OCI-LY1 (cell line): ENCODE measurements at regions not wholly inside any gene's neighbourhood (a gene's known extent, or its start where the extent isn't known, plus 50 kb on each side); places are given as distances from the start of the nearest gene placed in this dataset.

Experiments
- EZH2 ChIP-seq: fragments of 200-600 bp; sonication (generic), shearing (Covaris generic); IDR thresholded peaks from 2 replicates; pipeline ENCODE4 v1.8.0; 2017; ENCODE audit warnings: borderline replicate concordance, mixed run types, mild to moderate bottlenecking, antibody characterized with exemption, low read length, moderate library complexity, mixed read lengths
- TF ChIP-seq, protein P1 (sequence below): fragments of 200-600 bp; sonication (generic), shearing (Covaris generic); IDR thresholded peaks from 2 replicates; pipeline ENCODE4 v1.5.1; 2017; ENCODE audit warnings: mild to moderate bottlenecking, antibody characterized with exemption, low read length, moderate library complexity, mixed read lengths

- TF ChIP-seq, protein P1, sequence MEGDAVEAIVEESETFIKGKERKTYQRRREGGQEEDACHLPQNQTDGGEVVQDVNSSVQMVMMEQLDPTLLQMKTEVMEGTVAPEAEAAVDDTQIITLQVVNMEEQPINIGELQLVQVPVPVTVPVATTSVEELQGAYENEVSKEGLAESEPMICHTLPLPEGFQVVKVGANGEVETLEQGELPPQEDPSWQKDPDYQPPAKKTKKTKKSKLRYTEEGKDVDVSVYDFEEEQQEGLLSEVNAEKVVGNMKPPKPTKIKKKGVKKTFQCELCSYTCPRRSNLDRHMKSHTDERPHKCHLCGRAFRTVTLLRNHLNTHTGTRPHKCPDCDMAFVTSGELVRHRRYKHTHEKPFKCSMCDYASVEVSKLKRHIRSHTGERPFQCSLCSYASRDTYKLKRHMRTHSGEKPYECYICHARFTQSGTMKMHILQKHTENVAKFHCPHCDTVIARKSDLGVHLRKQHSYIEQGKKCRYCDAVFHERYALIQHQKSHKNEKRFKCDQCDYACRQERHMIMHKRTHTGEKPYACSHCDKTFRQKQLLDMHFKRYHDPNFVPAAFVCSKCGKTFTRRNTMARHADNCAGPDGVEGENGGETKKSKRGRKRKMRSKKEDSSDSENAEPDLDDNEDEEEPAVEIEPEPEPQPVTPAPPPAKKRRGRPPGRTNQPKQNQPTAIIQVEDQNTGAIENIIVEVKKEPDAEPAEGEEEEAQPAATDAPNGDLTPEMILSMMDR, result no peak
- TF ChIP-seq EZH2, result no peak
Measured at GRCh38 chr18:73421010-73421409, 553.2 kb upstream of the NETO1 start.
